Tibial nerve (tissue), 4 donors: ENCODE measurements at regions not wholly inside any gene's neighbourhood (a gene's known extent, or its start where the extent isn't known, plus 50 kb on each side); places are given as distances from the start of the nearest gene placed in this dataset.

Experiments
- DNase-seq, 2 donors: peaks; one replicate each; pipeline ENCODE4 v3.0.0-alpha.2; 2019; ENCODE audit warnings: low spot score in 2 of 2
- H3K27ac ChIP-seq, 4 donors: fragments of 200-600 bp; sonication (generic) in 3 of 4; one replicate each; pipeline ENCODE4 v1.5.1; 2017 to 2019; ENCODE audit warnings: mild to moderate bottlenecking in 1 of 4
- H3K27me3 ChIP-seq, 2 donors: fragments of 200-600 bp; sonication (generic) in 1 of 2; one replicate each; pipeline versions ENCODE4 v1.5.1 to v1.6.0; 2017 to 2019
- H3K36me3 ChIP-seq, 3 donors: fragments of 200-600 bp; sonication (generic); one replicate each; pipeline ENCODE4 v1.5.1; 2018 to 2019
- H3K4me1 ChIP-seq, 4 donors: fragments of 200-600 bp; sonication (generic) in 3 of 4; one replicate each; pipeline ENCODE4 v1.5.1; 2017 to 2019
- H3K4me3 ChIP-seq, 4 donors: fragments of 200-600 bp; sonication (generic) in 3 of 4; one replicate each; pipeline ENCODE4 v1.5.1; 2017 to 2019; ENCODE audit warnings: mild to moderate bottlenecking in 1 of 4, moderate library complexity in 1 of 4
- H3K9me3 ChIP-seq, 4 donors: fragments of 200-600 bp; sonication (generic) in 3 of 4; one replicate each; pipeline ENCODE4 v1.5.1; 2017 to 2019
- CTCF ChIP-seq, 5 experiments: fragments of 200-600 bp in 3 of 5; fragments of 450-650 bp in 2 of 5; sonication (generic) in 3 of 5; IDR thresholded peaks; one replicate each; pipeline ENCODE4 v1.5.1; 2016 to 2019; ENCODE audit warnings: antibody characterized with exemption in 5 of 5, mild to moderate bottlenecking in 3 of 5, moderate library complexity in 2 of 5
- EP300 ChIP-seq, 2 donors: sonication (generic); formaldehyde crosslinking; IDR thresholded peaks; one replicate each; pipeline ENCODE4 v1.6.1; 2017; ENCODE audit warnings: antibody characterized with exemption in 2 of 2, mild to moderate bottlenecking in 1 of 2
- POLR2A ChIP-seq, 2 donors: fragments of 450-650 bp; IDR thresholded peaks; one replicate each; pipeline ENCODE4 v1.6.1; 2017; ENCODE audit warnings: antibody characterized with exemption in 2 of 2, mild to moderate bottlenecking in 2 of 2, moderate library complexity in 2 of 2
- WGBS, 2 donors: methylation state at CpG; one replicate each; pipeline ENCODE4 v1.1.5; 2018; 5-methylcytosine and 5-hydroxymethylcytosine counted together

GRCh38 chr13:81025091-81025490 lies 684.2 kb upstream of the SPRY2 start:
- 94 to 98% methylated on average over 3 of the region's 3 CpGs for WGBS, 2 donors
- H3K27me3 ChIP-seq, result no peaks in the 10 kb centered on the region
- DNase-seq, result no peak
- H3K4me3 ChIP-seq, result no peak overlapping the region
- peaks cover 0 to 21% (median 0%) of the 10 kb centered on the region in 4 donors for H3K9me3 ChIP-seq
- TF ChIP-seq POLR2A (IDR thresholded peaks at IDR 0.05) (no peak), CTCF (IDR thresholded peaks at IDR 0.05) (no peak), EP300 (IDR thresholded peaks at IDR 0.05) (no peak)
- no peak overlapping the region for H3K27ac ChIP-seq
- H3K4me1 ChIP-seq, result no peaks in the 10 kb centered on the region
- H3K36me3 ChIP-seq, result peaks cover 0 to 16% (median 0%) of the 10 kb centered on the region in 3 donors

GRCh38 chr13:81021284-81021840 lies 680.4 kb upstream of the SPRY2 start:
- WGBS, 2 donors, result 94 to 97% methylated on average over 5 of the region's 5 CpGs
- no peak overlapping the region for H3K27ac ChIP-seq
- peaks cover 0 to 16% (median 0%) of the 10 kb centered on the region in 3 donors for H3K36me3 ChIP-seq
- peaks cover 0 to 4% (median 0%) of the 10 kb centered on the region in 4 donors for H3K4me1 ChIP-seq
- DNase-seq, result no peak
- H3K4me3 ChIP-seq, result no peak overlapping the region
- TF ChIP-seq CTCF (IDR thresholded peaks at IDR 0.05) (no peak), EP300 (IDR thresholded peaks at IDR 0.05) (no peak), POLR2A (IDR thresholded peaks at IDR 0.05) (no peak)
- H3K27me3 ChIP-seq, result no peaks in the 10 kb centered on the region
- H3K9me3 ChIP-seq, result peaks cover 0 to 21% (median 0%) of the 10 kb centered on the region in 4 donors

GRCh38 chr13:81020010-81020409 lies 679.1 kb upstream of the SPRY2 start:
- TF ChIP-seq CTCF (IDR thresholded peaks at IDR 0.05), result no peak
- TF ChIP-seq POLR2A (IDR thresholded peaks at IDR 0.05), result no peak
- no peak for TF ChIP-seq EP300 (IDR thresholded peaks at IDR 0.05)
- 82 to 90% methylated on average over 2 of the region's 2 CpGs for WGBS, 2 donors

GRCh38 chr13:81018936-81019335 lies 678.0 kb upstream of the SPRY2 start:
- Histone ChIP-seq H3K4me3 (no peak overlapping the region), H3K27ac (no peak overlapping the region), H3K4me1 (peaks cover 0 to 4% (median 0%) of the 10 kb centered on the region in 4 donors), H3K27me3 (no peaks in the 10 kb centered on the region), H3K9me3 (peaks cover 0 to 37% (median 2%) of the 10 kb centered on the region in 4 donors), H3K36me3 (peaks cover 0 to 20% (median 0%) of the 10 kb centered on the region in 3 donors)
- DNase-seq, result no peak
- TF ChIP-seq EP300 (IDR thresholded peaks at IDR 0.05) (no peak), CTCF (IDR thresholded peaks at IDR 0.05) (no peak), POLR2A (IDR thresholded peaks at IDR 0.05) (no peak)
- 63 to 72% methylated on average over 3 of the region's 3 CpGs for WGBS, 2 donors

More at GRCh38 chr13:81020010-81020409, 679.1 kb upstream of the SPRY2 start:
- no peak overlapping the region for H3K4me3 ChIP-seq
- peaks cover 0 to 20% (median 0%) of the 10 kb centered on the region in 3 donors for H3K36me3 ChIP-seq
- peaks cover 0 to 28% (median 0%) of the 10 kb centered on the region in 4 donors for H3K9me3 ChIP-seq
- peaks cover 0 to 4% (median 0%) of the 10 kb centered on the region in 4 donors for H3K4me1 ChIP-seq
- no peak overlapping the region for H3K27ac ChIP-seq
- H3K27me3 ChIP-seq, result no peaks in the 10 kb centered on the region
- DNase-seq, result no peak

GRCh38 chr13:81017513-81018152 lies 676.7 kb upstream of the SPRY2 start:
- no peak overlapping the region for H3K4me3 ChIP-seq
- WGBS, 2 donors, result 10 to 16% methylated on average over 4 of the region's 4 CpGs

More at GRCh38 chr13:81017513-81018152, 676.7 kb upstream of the SPRY2 start:
- Histone ChIP-seq H3K4me1 (peaks cover 0 to 4% (median 0%) of the 10 kb centered on the region in 4 donors), H3K9me3 (peaks cover 0 to 30% (median 2%) of the 10 kb centered on the region in 4 donors), H3K27ac (no peak overlapping the region), H3K27me3 (no peaks in the 10 kb centered on the region), H3K36me3 (peaks cover 0 to 20% (median 0%) of the 10 kb centered on the region in 3 donors)
- DNase-seq, result no peak
- peak; percentile 41 to 73 (median 52) for TF ChIP-seq CTCF (IDR thresholded peaks at IDR 0.05)
- TF ChIP-seq POLR2A (IDR thresholded peaks at IDR 0.05), result no peak
- TF ChIP-seq EP300 (IDR thresholded peaks at IDR 0.05), result no peak
